HUES48 (cell line): ENCODE measurements at regions not wholly inside any gene's neighbourhood (a gene's known extent, or its start where the extent isn't known, plus 50 kb on each side); places are given as distances from the start of the nearest gene placed in this dataset.

ENCODE experiments used
- H3K27ac ChIP-seq: one replicate; pipeline ENCODE4 v1.7.0; 2013; ENCODE audit warnings: low read depth, low read length, inconsistent platforms
- H3K27me3 ChIP-seq: 2 replicates; pipeline ENCODE4 v1.6.1; 2013; ENCODE audit warnings: mild to moderate bottlenecking, low read length; ENCODE audit not compliant: control insufficient read depth, insufficient read depth
- H3K36me3 ChIP-seq: 2 replicates; pipeline ENCODE4 v1.6.1; 2013; ENCODE audit warnings: low read length; ENCODE audit not compliant: control insufficient read depth, insufficient read depth
- H3K4me1 ChIP-seq: 2 replicates; pipeline ENCODE4 v1.6.1; 2013; ENCODE audit warnings: mild to moderate bottlenecking, low read length; ENCODE audit not compliant: control insufficient read depth, insufficient read depth
- H3K4me3 ChIP-seq: 2 replicates; pipeline ENCODE4 v1.5.1; 2013; ENCODE audit warnings: mild to moderate bottlenecking, low read depth, low read length
- H3K9ac ChIP-seq: 2 replicates; pipeline ENCODE4 v1.6.1; 2013; ENCODE audit warnings: mild to moderate bottlenecking, low read depth, low read length, moderate library complexity
- H3K9me3 ChIP-seq: 2 replicates; pipeline ENCODE4 v1.6.1; 2013; ENCODE audit warnings: low read length; ENCODE audit not compliant: control insufficient read depth, insufficient read depth

DNA sequence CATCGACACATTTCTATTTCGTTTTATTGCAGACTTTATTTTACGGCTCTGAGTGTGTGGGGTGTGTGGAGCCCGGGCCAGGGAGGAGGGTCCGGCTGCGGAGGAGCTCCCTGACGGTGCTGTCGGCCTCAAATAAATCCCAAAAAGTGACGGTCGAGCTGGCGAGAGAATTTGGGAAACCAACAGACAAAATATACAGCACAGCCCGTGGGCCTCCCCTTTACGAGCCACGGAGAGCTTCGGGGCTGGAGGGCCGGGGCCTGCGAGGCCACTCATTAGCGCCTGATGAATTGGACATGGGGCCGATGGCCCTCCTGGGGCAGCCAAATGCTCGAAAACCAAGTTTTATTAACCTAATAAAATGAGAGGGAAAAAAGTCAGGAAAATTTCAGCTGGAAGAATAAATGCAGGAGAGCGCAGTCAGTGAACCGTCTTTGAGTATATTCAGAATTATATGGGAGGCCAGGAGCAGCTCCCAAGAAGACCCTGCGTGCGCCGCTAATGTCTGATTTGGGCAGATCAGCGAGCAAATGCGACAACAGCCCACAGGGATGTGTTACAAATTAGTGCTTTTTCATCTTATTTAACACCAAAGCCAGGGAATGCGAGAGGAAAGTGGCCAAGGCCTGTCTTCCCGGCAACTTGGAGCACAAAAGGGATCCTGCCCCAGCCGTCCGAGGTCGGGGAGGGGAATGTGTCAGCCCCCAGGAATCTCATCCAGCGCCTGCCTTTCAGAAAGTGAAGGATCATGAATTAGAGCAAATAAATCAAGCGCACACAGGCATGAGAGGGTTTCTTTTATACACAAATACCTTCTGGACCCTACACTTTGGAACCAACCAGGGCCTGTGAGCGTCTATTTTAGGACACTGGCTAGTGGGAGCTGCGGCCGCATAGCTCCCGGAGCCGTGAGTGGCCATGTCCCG lies 249.1 kb downstream of the C16orf95 start:
- H3K27ac ChIP-seq, result no peak overlapping the region
- H3K9ac ChIP-seq, result no peak overlapping the region
- H3K4me1 ChIP-seq, result peaks cover 20% of the 10 kb centered on the region
- H3K9me3 ChIP-seq, result no peaks in the 10 kb centered on the region
- no peaks in the 10 kb centered on the region for H3K27me3 ChIP-seq
- H3K36me3 ChIP-seq, result no peaks in the 10 kb centered on the region
- H3K4me3 ChIP-seq, result no peak overlapping the region

DNA sequence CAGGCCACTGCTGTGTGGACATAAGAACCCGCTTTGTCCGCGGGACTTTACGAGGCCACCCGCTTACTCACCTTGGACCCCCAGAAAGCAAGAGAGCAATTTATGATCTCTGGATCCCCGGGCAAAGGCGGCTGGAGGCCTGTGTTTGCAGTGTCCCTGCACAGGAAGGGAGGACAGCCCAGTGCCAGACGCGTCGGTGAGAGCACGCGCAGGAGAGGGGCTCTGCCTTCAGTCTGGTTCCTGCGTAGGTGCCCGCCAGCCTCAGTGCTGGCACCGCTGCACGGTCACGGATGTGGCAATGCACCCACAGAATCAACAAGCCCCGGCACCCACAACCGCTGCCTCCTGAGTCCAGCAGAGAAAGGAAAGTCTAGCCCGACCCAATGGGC lies 248.4 kb downstream of the C16orf95 start:
- Histone ChIP-seq H3K9ac (no peak overlapping the region), H3K4me3 (no peak overlapping the region), H3K27ac (no peak overlapping the region), H3K4me1 (peaks cover 20% of the 10 kb centered on the region), H3K27me3 (no peaks in the 10 kb centered on the region), H3K9me3 (no peaks in the 10 kb centered on the region), H3K36me3 (no peaks in the 10 kb centered on the region)

DNA sequence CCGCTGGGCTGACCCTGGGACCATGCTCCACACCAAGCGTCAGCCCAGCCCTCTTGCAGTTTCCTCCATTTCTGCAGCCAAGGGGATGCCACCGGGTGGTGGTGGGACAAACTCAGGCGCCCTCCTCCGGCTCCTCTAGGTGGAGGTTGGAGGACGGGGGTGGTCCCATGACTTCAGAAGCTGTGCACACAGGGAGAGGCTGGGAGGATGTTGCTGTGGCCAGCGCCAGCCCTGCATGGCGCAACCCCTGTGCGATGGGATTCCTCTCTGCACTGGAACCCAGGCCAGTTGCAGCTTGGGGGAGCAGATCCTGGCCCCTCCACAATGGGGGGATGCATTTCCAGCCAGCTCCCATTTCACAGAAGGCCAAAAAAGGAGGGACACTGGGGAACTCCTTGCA lies 246.5 kb downstream of the C16orf95 start:
- Histone ChIP-seq H3K9me3 (no peaks in the 10 kb centered on the region), H3K27ac (no peak overlapping the region), H3K4me1 (peaks cover 14% of the 10 kb centered on the region), H3K9ac (no peak overlapping the region), H3K4me3 (no peak overlapping the region), H3K36me3 (no peaks in the 10 kb centered on the region), H3K27me3 (no peaks in the 10 kb centered on the region)

DNA sequence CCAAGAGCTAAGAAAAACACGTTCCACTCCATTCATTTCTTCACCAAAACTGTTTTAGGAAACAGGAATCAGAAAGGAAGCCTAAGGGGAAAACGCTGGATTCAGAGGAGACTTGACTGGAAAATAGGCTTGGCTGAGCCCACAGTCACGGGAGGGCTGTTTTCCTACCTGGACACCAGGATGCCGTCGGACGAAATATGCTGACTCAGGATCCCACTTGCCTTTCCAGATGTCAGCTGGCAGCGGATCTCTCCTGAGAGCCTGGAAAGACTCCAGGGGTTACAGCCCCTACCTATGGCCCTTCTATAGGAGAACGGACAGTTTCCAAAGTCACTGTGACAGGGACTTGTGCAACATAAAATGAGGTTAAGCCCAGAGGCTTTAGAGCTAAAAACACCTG lies 245.1 kb downstream of the C16orf95 start:
- no peak overlapping the region for H3K9ac ChIP-seq
- no peak overlapping the region for H3K27ac ChIP-seq
- H3K27me3 ChIP-seq, result no peaks in the 10 kb centered on the region
- no peaks in the 10 kb centered on the region for H3K9me3 ChIP-seq
- H3K36me3 ChIP-seq, result no peaks in the 10 kb centered on the region
- H3K4me3 ChIP-seq, result no peak overlapping the region
- H3K4me1 ChIP-seq, result peaks cover 14% of the 10 kb centered on the region

DNA sequence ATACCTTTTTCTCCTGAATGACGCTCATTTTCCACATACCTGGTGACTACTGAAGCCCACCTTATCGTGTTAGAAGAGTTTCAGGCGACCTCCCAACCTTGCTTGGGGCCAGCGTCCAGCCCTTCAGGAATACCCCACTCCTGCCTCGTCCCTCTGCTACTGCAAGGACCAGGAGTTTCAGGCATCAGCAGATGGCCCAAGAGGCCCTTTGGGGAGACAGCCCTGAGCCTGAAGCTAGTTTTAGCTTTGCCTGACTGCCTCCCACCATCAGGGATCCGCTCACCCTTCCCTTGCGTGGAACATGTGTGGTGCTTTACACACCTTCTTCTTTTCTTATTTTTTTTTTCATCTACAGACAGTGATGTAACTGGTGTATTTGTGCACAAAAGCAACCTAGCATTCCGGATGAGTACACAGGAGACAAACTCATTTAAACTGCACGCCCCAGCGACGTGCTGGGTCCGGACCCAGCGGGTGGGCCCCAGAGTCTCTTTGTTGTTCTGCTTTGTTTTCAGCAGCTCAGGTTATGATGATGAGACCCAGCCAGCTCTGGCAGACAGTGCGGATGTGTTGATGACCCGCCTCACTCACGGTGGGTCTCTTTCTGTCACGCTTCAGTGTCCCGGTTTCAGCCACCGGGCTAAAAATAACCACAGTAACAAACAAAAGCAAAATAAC lies 242.4 kb downstream of the C16orf95 start:
- Histone ChIP-seq H3K4me1 (peaks cover 3% of the 10 kb centered on the region; the same call in 1 of the 2 replicates), H3K27me3 (no peaks in the 10 kb centered on the region), H3K36me3 (no peaks in the 10 kb centered on the region), H3K27ac (no peak overlapping the region), H3K9me3 (no peaks in the 10 kb centered on the region), H3K9ac (no peak overlapping the region), H3K4me3 (no peak overlapping the region)

DNA sequence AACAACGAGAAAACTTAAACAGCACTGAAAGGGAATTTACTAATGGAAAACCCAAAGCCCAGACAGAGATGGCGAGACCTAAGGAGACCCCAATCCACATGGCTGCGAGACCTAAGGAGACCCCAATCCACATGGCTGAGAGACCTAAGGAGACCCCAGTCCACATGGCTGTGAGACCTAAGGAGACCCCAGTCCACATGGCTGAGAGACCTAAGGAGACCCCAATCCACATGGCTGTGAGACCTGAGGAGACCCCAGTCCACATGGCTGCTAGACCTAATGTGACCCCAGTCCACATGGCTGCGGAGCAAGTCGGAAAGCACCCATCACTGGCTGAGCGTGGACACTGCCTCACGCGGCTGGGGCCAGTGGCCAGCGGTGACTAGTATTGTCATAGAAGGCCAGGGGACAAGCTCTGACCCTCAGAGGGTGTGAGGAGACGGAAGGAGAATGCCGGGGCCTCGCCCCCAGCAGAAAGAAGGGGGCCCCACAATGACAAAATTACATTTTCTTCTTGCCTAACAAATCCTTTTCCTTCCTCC lies 241.8 kb downstream of the C16orf95 start:
- Histone ChIP-seq H3K9ac (no peak overlapping the region), H3K36me3 (no peaks in the 10 kb centered on the region), H3K27me3 (no peaks in the 10 kb centered on the region), H3K4me3 (no peak overlapping the region), H3K4me1 (no peaks in the 10 kb centered on the region), H3K27ac (no peak overlapping the region), H3K9me3 (0 out of 2 replicates have a peak, but pooled peaks cover 1% of the 10 kb centered on the region)

DNA sequence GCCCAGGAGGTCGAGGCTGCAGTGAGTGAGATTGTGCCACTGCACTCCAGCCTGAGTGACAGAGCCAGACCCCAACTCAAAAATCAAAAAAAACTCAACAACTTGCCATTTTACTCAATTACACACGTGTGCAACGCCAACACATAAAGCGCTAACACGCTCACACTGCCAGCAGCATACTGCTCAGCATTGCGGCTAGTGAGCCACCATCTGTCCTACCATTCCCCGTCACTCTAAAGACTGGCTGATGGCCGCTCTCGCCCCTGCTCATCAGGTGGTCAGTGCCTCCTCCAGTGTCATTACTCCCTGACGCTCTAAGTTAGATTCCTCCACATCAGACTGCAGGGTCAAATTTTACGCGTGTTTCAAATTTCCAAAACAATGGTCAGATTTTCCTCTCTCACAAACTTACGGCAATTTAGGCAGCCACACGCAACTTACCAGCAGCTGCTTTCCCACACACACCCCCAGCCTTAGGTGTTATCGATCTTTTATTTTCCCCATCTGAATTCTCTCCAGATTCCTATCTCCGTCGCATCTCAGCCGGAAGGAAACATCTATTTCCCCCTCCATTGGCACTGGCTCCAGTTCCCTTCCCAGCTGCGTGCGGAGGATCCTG lies 240.8 kb downstream of the C16orf95 start:
- H3K9ac ChIP-seq, result no peak overlapping the region
- H3K36me3 ChIP-seq, result no peaks in the 10 kb centered on the region
- H3K4me1 ChIP-seq, result no peaks in the 10 kb centered on the region
- H3K27ac ChIP-seq, result no peak overlapping the region
- H3K27me3 ChIP-seq, result no peaks in the 10 kb centered on the region
- peaks cover 8% of the 10 kb centered on the region for H3K9me3 ChIP-seq
- no peak overlapping the region for H3K4me3 ChIP-seq

DNA sequence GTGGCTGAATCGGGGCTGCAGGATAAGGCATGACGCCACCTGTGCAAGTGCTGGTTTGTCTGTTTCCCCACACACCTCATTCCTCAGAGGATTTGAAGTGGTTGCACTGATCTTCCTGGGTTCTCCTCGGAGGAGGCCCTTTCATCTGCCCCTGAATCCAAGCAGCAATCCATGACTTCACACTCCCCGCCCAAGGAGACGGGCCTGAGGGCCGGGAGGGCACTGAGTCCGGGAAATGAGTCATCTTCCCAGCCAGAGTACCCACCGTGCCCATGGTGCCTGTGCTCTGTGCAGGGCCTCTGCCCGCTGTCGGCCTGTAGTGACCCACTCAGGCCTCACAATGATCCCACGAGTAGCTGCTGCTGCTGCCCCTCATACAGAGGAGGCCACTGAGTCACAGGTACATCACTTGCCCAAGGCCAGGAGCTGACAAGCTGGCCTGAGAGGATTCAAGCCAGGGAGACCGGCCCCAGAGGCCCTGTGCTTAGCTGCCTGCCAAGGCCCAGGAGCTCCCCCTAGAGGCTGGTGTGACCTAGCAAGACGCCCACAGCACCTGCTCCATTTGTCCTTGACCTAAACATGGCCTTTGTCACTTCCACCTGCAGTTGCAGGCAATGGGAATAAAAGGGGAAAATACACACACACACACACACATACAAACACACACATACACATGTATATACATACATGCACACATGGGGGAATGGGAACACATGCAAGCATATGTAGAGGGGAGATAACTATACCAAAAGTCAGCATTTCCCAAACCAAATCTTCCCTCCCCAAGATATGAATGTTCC lies 240.0 kb downstream of the C16orf95 start:
- Histone ChIP-seq H3K9ac (no peak overlapping the region), H3K36me3 (no peaks in the 10 kb centered on the region), H3K27ac (no peak overlapping the region), H3K27me3 (no peaks in the 10 kb centered on the region), H3K4me1 (no peaks in the 10 kb centered on the region), H3K9me3 (peaks cover 12% of the 10 kb centered on the region), H3K4me3 (no peak overlapping the region)

DNA sequence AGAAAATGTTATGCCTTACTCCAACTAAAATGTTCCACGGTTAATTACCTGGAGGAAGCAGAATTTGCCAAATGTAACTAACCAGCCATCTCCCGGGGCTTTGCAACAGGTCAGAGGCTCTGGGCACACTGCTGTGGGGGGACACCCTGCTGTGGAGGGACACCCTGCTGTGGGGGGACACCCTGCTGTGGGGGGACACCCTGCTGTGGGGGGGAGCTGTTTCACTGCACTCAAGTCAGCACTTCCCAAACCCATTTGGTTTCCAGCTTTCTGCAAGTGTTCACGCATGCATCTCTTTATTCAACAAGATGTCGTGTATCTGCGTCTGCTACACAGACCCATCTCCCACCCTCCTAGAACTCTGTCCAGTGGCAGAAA lies 239.5 kb downstream of the C16orf95 start:
- peaks cover 18% of the 10 kb centered on the region for H3K9me3 ChIP-seq
- H3K4me3 ChIP-seq, result no peak overlapping the region
- H3K9ac ChIP-seq, result no peak overlapping the region

DNA sequence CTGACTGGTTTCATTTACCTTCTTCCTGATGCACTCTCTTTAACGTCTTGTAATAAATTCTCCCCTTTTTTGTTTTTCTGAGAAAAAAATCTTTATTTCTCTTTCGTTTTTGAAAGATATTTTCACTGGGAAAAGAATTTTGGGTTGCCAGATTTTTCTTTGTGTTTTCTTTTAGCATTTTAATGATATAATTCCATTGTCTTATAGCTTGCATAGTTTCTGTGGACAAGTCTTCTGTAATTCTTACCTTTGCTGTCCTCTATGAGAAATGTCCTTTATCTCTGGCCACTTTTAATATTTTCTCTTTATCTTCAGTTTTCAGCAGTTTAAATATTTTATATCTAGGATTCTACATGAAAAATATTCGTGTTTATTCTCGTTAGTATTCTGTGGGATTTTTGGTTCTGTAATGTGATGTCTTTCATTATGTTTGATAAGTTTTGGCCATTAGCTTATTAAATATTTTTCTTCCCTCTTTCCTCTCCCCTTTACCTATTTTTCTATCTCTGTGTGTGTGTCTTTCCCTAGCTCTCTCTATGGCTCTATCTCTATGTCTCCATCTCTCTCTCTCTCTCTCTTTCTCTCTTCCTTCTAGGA lies 236.5 kb downstream of the C16orf95 start:
- H3K36me3 ChIP-seq, result no peaks in the 10 kb centered on the region
- no peaks in the 10 kb centered on the region for H3K4me1 ChIP-seq
- no peaks in the 10 kb centered on the region for H3K27me3 ChIP-seq
- no peak overlapping the region for H3K4me3 ChIP-seq
- H3K9me3 ChIP-seq, result peaks cover 30% of the 10 kb centered on the region
- H3K9ac ChIP-seq, result no peak overlapping the region
- no peak overlapping the region for H3K27ac ChIP-seq

More for the DNA sequence above, 239.5 kb downstream of the C16orf95 start:
- Histone ChIP-seq H3K36me3 (no peaks in the 10 kb centered on the region), H3K27me3 (no peaks in the 10 kb centered on the region), H3K4me1 (no peaks in the 10 kb centered on the region), H3K27ac (no peak overlapping the region)
